ENCODE measurements at regions not wholly inside any gene's neighbourhood (a gene's known extent, or its start where the extent isn't known, plus 50 kb on each side); places are given as distances from the start of the nearest gene placed in this dataset.

DNA sequence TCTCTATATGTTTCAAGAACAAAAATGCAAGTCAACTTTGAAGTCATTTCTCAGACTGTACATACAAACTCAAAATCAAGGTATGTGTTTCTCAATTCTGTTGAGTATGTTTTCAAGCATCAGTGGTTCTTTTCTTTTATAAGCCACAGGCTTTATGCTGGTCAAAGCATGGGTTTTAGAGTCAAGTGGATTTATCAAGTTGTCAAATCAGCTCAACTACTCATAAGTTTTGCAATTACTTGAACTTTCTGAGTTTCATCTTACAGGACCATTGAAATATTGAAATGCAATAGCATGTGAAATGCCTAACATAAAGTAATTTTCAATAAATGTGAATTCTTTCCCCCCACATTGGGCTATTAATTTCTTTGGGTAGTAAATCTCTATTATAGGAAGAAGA, 239.9 kb upstream of the DKK2 start:
- TF ChIP-seq POLR2AphosphoS5 (IDR thresholded peaks at IDR 0.05), result no peak
- TF ChIP-seq, protein P1, sequence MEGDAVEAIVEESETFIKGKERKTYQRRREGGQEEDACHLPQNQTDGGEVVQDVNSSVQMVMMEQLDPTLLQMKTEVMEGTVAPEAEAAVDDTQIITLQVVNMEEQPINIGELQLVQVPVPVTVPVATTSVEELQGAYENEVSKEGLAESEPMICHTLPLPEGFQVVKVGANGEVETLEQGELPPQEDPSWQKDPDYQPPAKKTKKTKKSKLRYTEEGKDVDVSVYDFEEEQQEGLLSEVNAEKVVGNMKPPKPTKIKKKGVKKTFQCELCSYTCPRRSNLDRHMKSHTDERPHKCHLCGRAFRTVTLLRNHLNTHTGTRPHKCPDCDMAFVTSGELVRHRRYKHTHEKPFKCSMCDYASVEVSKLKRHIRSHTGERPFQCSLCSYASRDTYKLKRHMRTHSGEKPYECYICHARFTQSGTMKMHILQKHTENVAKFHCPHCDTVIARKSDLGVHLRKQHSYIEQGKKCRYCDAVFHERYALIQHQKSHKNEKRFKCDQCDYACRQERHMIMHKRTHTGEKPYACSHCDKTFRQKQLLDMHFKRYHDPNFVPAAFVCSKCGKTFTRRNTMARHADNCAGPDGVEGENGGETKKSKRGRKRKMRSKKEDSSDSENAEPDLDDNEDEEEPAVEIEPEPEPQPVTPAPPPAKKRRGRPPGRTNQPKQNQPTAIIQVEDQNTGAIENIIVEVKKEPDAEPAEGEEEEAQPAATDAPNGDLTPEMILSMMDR (IDR thresholded peaks at IDR 0.05 in 8 of 11, conservative IDR thresholded peaks at IDR 0.05 in 3 of 11), result no peak
- no peak for TF ChIP-seq POLR2A (IDR thresholded peaks at IDR 0.05)
- H3K9me3 ChIP-seq, result no peaks in the 10 kb centered on the region
- no peaks in the 10 kb centered on the region for H3K27me3 ChIP-seq (replicated peaks in 1 of 7)
- H3K27ac ChIP-seq, result no peak overlapping the region
- no peak for DNase-seq
- H3K4me3 ChIP-seq, result no peak overlapping the region
- intact Hi-C loops (cut with DNase I; ENCODE audit: low total_unique reads), result no loop called here
- H3K4me1 ChIP-seq, result no peaks in the 10 kb centered on the region
- H3K36me3 ChIP-seq, result no peaks in the 10 kb centered on the region

DNA sequence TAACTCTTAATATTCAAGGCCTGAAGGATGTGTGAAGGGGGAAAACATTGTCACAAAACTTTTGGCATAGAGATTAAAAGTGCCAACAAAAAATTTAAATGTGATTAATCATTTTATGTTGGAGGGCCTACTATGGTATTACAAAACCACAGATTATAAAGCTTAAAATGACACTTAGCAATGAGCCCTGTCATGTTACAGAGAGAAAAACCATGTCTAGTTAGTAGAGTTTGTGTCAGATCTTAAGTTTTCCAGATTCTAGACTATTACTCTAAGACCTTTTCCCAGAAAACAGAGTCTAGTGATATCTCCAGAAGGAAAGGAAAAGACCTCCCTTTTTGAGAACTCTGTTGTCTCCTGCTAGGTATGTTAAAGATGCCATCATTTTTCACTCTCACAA, 239.1 kb upstream of the DKK2 start:
- H3K4me3 ChIP-seq, result no peak overlapping the region
- DNase-seq, result no peak
- H3K4me1 ChIP-seq, result no peaks in the 10 kb centered on the region
- H3K36me3 ChIP-seq, result no peaks in the 10 kb centered on the region
- H3K27ac ChIP-seq, result peak overlapping the region in 1 of 8 donors; percentile 9
- intact Hi-C loops (cut with DNase I; ENCODE audit: low total_unique reads), result no loop called here
- H3K27me3 ChIP-seq (replicated peaks in 1 of 7), result no peaks in the 10 kb centered on the region
- TF ChIP-seq, protein P1 (IDR thresholded peaks at IDR 0.05 in 8 of 11, conservative IDR thresholded peaks at IDR 0.05 in 3 of 11), result no peak
- TF ChIP-seq POLR2AphosphoS5 (IDR thresholded peaks at IDR 0.05) (no peak), POLR2A (IDR thresholded peaks at IDR 0.05) (no peak)
- H3K9me3 ChIP-seq, result no peaks in the 10 kb centered on the region

DNA sequence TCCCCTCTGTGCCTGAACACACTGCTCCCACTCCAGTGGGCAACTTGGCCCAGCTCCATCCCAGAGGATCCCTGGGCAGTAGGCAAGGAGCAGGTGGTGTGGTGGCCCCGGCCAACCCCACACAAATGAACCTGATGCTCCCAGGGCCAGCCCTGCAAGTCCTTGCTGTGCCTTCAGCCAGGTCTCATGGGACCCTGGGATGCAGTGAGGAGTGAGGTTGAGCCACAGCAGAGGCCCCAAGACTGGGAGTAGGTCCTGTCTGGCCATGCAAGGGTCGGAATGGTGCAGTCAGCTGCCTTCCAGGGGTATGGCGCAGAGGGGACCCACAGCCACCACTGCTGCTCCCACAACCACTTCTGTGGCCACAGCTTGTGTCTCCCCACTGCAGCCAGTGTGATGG, 234.5 kb upstream of the DKK2 start:
- 66 to 89% (median 78%) methylated on average over 2 to 3 of the region's 3 CpGs for WGBS, 5 donors
- no peaks in the 10 kb centered on the region for H3K36me3 ChIP-seq
- intact Hi-C loops (cut with DNase I; ENCODE audit: low total_unique reads), result no loop called here
- no peaks in the 10 kb centered on the region for H3K27me3 ChIP-seq (replicated peaks in 1 of 7)
- no peak for DNase-seq
- TF ChIP-seq POLR2AphosphoS5 (IDR thresholded peaks at IDR 0.05) (no peak), POLR2A (IDR thresholded peaks at IDR 0.05) (no peak)
- TF ChIP-seq, protein P1 (IDR thresholded peaks at IDR 0.05 in 8 of 11, conservative IDR thresholded peaks at IDR 0.05 in 3 of 11), result no peak
- H3K9me3 ChIP-seq, result peaks cover 0 to 3% (median 0%) of the 10 kb centered on the region in 8 donors
- H3K4me1 ChIP-seq, result no peaks in the 10 kb centered on the region
- no peak overlapping the region for H3K27ac ChIP-seq
- no peak overlapping the region for H3K4me3 ChIP-seq

DNA sequence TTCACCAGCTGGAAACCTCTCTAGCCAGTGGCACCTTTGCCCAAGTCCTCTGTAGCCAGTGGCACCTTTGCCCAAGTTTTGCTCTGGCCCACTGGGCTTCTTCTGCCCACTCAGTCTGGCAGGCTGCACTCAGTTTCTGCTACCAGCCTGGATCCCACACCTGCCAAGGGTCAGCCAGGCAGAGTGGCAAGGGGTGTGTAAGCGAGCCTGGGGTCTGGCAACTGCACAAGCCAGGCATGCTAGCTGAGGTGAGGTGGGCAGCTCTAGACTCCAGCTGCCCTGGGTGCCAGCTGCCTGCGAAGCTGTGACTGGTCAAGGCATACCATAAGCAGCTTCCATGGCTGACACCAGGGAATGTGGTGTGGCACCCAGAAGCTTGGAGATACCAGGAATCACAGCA, 233.1 kb upstream of the DKK2 start:
- TF ChIP-seq, protein P1 (IDR thresholded peaks at IDR 0.05 in 8 of 11, conservative IDR thresholded peaks at IDR 0.05 in 3 of 11), result no peak
- no peak for TF ChIP-seq POLR2A (IDR thresholded peaks at IDR 0.05)
- no peak for TF ChIP-seq POLR2AphosphoS5 (IDR thresholded peaks at IDR 0.05)
- no peak overlapping the region for H3K27ac ChIP-seq
- DNase-seq, result peak; percentile 64
- H3K4me1 ChIP-seq, result no peaks in the 10 kb centered on the region
- intact Hi-C loops (cut with DNase I; ENCODE audit: low total_unique reads), result no loop called here
- no peak overlapping the region for H3K4me3 ChIP-seq
- WGBS, 5 donors, result 75 to 87% (median 83%) methylated on average over 2 of the region's 2 CpGs; no CpG with 5 or more reads in 1 of the 5 donors
- peaks cover 0 to 3% (median 0%) of the 10 kb centered on the region in 8 donors for H3K9me3 ChIP-seq
- H3K36me3 ChIP-seq, result no peaks in the 10 kb centered on the region
- no peaks in the 10 kb centered on the region for H3K27me3 ChIP-seq (replicated peaks in 1 of 7)
